Effector CD8-positive, alpha-beta T cell (primary cell): ENCODE measurements at regions not wholly inside any gene's neighbourhood (a gene's known extent, or its start where the extent isn't known, plus 50 kb on each side); places are given as distances from the start of the nearest gene placed in this dataset.

ENCODE experiments used
- DNase-seq: peaks from one replicate; lab custom pipeline; 2025; lab: John Stamatoyannopoulos, UW

GRCh38 chr4:14035076-14035475 lies 407.6 kb upstream of the BOD1L1 start:
- DNase-seq = no peak

DNA sequence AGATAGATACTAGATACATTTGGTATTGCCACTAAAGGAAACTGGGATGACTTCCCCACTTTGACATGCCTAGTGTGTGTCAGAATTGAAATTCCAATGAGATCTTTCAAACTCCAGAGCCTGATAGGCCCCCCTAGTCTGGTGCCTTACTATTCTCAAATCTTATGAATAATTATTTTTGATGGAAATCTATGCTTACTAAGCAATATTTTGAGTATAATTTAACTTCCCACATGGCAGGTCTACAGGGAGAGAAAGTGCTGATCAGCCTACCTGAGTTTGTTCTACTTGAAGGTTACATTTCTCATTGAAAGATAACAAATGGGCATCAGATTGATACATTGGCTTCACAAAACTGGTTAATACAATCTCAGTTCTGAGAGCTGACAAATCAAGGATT lies 415.7 kb upstream of the BOD1L1 start:
- DNase-seq = no peak

- no peak for DNase-seq
These were observed 419.1 kb upstream of the BOD1L1 start for GRCh38 chr4:14046642-14047041.

DNA sequence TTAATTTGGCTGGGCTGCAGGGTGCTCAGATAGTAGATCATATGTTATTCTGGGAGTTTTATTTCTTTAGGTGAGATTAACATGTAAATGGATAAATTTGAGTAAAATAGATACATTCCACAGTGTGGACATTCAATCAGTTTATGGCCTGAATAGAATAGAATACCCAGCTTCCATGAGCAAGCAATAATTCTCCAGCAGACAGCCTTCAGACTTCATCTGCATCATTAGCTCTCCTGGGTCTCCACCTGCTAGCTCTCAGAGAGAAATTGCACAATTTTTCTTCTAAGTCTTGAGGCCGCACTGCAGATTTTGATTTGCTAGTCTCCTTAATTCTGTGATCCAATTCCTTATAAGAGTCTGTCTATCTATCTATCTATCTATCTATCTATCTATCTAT lies 420.3 kb upstream of the BOD1L1 start:
- DNase-seq = no peak

DNA sequence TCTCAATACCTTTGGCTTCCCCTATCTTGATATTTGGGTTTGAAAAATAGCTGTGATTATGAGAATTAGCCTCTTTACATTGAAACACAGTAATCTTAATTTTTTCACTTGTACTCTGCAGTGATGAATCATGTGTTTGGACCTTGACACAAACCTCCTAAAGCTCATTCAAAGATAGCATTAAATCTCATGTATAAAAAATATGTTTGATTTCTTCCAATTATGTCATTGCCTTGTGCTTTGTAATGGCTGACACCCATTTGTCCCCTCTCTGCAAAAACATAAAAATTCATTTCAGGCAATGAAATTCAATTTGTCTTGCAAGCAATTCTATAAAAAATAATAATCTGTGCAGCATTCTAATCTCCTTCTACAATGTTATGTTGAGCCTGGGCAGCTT lies 422.4 kb upstream of the BOD1L1 start:
- DNase-seq = no peak

- no peak for DNase-seq
These were observed 425.8 kb upstream of the BOD1L1 start for GRCh38 chr4:14053291-14053690.

DNA sequence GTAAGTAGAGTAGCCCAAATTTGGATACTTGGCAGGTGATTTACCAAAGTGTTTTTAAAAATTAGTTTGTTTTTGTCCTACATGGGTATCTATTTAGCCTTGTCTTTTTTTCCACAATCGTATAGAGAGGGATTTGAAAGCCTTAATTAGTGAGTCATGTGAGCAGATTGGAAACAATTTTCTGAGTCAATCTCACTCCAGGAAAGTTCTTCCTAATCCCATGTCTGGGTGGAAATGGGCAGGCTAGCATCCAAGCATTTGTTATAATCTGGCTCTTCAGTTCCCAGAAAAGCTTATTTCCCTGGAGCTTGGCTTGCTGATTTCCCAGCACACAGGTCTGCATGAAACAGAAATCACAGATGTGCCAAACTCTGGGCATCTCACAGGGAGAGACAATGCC lies 426.9 kb upstream of the BOD1L1 start:
- DNase-seq = no peak

- DNase-seq = no peak
These were observed 431.5 kb upstream of the BOD1L1 start for GRCh38 chr4:14059006-14059405.

DNA sequence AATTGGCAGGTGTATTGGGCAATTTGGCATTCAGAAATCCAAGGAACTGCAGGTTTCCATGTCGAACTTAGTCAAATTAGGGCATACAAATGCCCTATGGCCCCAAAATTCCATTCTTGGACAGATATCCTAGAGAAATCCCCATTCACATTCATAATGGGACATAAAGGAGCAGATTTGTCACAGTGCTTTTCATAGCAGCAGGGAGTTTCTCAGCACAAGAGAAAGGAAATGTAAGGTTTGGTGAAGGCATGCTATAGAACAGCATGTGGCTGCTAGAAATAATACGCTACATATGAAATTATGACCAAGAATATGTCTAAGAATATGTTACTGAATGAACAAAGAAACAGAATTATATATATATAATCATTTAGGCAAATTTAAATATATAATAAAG lies 437.5 kb upstream of the BOD1L1 start:
- DNase-seq = no peak

DNA sequence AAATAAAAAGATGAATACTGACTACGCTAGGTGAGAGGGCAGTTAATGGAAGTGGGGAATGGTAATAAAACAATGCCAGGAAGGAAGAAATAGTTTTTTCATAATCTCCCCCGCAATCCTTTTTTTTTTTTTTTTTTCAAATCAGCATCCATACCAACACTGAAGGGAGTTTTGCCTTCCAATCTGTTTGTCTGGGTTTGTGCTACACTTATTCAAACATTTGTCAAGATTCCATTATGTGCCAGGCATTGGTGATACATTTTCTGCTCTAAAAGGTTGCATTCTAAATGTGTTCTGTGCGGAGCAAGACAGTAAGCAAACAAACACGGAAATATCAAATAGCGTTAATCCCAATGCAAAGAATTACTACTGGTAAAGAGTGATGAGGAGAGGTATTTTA lies 437.9 kb upstream of the BOD1L1 start:
- DNase-seq = no peak

GRCh38 chr4:14066979-14067378 lies 439.5 kb upstream of the BOD1L1 start:
- no peak for DNase-seq

DNA sequence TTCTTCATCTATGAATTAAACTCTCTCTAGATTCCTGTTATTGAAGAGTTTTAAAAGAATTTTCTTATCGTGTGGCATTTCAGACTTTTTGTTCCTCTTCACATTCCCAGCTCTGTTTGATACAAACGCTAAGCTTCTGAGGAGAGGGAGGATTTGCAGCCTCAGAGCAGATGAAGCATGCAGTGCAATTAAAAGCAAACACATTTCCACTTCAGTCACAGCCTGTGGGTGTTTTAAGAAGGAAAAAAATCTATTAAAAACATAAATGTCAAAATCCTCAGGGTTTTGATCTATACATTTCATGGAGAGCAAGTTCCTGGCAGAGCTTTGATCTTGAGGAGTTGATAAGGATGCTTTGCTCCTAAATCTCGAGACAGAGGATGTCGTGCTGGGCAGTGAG lies 442.4 kb upstream of the BOD1L1 start:
- no peak for DNase-seq

DNA sequence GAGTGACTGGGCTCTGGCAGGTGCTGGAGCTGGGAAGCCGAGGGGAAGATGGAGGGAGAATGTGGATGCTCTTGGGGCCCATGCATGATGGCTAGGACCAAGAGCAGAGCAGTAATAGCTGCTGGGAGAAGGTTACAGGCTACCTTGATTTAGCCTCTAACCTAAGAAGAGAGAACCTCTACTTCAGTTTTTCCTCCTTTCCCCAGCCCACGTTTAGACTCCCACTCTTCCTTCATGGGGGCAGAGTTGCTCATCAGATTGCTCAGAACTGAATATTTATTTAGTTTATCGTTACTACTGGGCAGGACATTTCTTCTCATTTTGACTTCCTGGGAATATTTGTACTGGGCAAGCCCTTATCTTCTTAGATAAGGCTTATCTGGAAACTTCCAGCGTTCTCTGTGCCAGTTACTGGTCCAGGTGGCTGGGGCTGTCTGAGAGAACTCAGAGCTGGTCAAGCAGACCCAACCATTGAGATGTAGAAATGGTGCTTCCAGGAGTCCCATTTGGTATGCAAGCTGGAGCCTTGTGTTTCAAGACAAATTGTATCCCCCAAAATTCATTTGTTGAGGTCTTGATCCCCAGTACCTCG lies 442.9 kb upstream of the BOD1L1 start:
- DNase-seq = no peak

- no peak for DNase-seq
These were observed 445.0 kb upstream of the BOD1L1 start for GRCh38 chr4:14072506-14072905.

- no peak for DNase-seq
These were observed 449.3 kb upstream of the BOD1L1 start for GRCh38 chr4:14076776-14077175.

DNA sequence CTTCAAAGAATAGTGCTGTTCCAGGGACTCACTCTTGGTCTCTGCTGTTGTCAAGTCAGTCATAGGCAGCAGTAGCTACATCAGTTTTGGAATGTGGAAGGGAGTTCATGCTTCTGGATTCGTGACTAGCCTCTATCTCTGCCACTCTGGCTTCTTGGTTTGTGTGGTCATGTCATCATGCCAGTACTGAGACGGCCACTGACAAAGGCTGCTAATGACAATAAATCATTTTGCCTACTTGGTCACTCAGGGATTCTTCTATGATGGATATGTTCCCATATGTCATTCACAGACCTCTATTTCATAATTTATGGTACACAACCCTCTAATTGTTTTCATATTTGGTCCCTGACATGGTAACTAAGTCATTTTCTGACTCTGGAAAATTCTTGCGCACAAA lies 450.8 kb upstream of the BOD1L1 start:
- no peak for DNase-seq

DNA sequence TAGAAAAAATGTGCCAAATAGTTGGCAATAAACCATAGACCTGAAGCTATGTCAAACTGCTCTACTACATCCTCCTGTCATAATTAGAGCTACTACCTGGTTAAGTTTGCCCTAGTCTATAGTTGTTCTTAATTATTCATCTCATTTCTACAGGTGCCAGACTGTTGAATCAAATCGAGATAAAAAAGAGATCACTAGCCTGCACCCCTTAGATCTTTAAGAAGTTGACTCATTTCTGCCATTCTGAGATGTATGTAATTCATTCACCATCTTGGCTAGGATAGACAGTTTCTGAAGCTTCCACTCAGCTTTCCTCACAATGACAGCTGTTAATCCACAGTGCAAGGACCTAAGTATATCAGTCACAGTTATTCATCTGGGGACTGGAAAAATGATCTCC lies 452.1 kb upstream of the BOD1L1 start:
- DNase-seq = no peak

DNA sequence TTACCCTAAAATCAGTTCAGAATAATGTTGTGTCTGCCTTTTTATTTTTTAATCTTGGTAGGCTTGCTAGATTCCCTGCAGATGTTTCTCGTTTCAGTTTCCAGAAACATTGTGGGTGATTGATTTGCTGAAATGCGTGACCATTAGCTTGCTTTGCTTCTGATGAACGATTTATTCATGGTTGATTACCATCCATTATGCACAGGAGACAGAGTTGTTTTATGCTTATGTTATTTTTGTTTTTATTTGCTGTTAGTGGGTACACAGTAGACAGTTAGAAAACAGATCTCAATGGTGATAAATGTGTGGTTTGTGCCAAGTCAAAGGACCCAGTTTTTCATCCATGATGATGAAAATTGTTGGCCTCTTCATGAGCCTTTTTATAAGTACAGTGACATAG lies 455.6 kb upstream of the BOD1L1 start:
- DNase-seq = no peak

DNA sequence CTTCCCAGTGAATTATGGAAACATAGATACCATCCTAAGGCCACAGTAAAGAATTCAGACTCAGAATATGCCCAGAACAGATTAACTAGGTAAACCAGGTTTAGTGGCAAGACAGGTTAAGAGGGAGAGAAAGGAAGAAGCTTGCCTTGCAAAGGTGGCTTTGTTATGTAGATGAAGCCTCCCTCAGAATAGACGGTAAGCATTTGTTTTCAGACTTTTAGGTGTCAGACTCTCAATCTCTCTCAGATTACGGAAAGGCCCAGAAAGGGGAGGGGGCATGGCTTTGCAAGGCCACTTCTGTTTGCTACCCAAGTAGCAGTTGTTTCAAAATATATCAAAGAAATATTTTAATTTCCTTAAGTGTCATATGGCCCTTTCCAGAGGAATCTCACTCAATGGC lies 457.1 kb upstream of the BOD1L1 start:
- DNase-seq = no peak

GRCh38 chr4:14087459-14087858 lies 459.9 kb upstream of the BOD1L1 start:
- no peak for DNase-seq

- DNase-seq = no peak
These were observed 460.4 kb upstream of the BOD1L1 start for GRCh38 chr4:14087921-14088320.

DNA sequence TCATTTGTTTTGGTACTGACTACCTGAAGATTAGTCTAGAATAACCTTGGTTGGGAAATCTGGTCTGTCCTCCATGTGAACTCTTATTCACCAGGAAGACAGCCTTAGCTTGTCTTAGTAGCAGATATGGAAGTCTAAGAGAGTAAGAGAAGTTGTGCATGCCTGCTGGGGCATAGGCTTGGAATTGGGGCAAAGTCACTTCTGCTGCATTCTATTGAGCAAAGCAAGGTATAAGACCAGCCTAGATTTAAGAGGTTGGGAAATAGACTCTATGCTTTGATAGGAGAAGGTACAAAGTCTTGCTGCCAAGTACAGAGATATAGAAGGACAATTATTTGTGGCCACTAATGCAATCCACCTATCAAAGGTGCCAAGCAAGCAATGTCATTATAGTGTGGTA lies 464.0 kb upstream of the BOD1L1 start:
- no peak for DNase-seq

DNA sequence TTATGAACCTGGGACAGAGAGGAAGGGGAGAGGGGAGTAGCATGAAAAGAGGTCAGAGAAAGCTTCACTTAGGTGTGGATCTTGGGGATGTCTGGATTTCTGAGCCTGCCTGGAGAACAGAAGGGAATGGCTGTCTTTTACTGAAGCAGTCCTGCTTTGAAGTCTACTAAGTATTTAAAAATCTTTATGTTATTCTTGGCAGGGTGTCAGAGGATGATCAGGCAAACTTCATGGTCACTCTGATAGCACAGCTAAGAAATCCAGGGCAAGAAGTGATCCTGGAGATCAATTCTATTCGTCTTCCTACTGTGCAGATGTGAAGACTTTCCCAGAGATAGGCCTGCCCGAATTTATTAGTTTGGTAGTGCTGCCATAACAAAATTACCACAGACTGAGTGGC lies 464.4 kb upstream of the BOD1L1 start:
- DNase-seq = no peak

DNA sequence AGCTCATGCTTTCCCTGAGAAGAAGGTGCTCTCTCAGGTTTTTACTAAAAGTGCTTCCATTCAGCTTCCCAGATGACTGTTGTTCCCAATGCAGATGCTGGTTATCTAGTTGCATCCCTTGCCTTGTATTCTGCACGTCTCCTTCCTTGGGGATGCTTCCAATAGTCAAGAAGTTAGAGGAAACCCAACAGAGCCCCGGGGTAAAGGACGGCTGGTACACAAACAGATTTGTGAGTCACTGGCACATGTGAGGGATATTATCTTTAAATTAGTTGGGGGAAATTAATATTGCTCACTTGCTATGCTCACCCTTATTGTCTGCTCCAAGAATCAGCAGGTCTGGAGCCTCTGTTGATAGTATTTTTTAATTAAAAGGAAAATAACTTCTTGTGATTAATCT lies 465.2 kb upstream of the BOD1L1 start:
- DNase-seq = no peak

DNA sequence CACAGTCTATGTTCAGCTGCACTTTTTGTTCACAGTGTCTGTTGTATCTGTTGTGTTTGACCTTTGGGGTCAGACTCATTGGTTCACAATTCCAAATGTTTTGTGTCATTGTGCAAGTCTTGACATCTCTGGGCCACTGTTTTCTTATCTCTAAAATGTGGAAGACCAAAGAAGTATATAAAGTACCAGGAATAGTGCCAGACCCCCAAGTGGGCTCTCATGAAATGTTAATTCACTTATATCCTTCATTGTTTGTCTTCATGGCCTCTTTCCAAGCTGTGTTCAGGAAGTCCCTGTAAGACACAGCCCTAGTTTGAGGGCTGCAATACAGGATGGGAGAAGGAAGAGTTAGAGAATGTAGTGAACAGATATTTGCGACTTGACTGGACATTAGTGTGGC lies 468.3 kb upstream of the BOD1L1 start:
- DNase-seq = no peak
